UCSD-AML1 (cell line): ENCODE measurements at regions not wholly inside any gene's neighbourhood (a gene's known extent, or its start where the extent isn't known, plus 50 kb on each side); places are given as distances from the start of the nearest gene placed in this dataset.
"Not testable (repeated sequence)": the region's sequence is repeated elsewhere in the genome, so short reads cannot be mapped to it uniquely, and the experiment has no call there.

Source experiments
- DNase-seq: peaks from one replicate; lab custom pipeline; 2025; ENCODE audit not compliant: unreplicated experiment; lab: John Stamatoyannopoulos, UW

DNA sequence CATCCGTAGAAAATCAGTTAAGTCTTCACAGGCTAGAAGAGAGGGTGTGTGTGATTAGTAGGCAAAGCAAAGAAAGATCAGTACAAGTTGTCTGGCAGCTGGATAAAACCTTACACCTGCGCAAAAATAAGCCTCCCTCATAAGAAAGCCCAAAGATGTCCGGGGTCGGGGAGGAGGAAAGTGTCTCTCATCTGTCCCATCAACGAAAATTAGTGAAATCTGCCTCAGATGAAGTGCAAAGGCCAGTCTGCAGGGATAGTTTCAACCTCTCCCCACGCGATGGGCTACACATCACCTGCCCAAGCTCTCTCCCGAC, 333.9 kb downstream of the SRGAP2C start:
- no peak for DNase-seq

DNA sequence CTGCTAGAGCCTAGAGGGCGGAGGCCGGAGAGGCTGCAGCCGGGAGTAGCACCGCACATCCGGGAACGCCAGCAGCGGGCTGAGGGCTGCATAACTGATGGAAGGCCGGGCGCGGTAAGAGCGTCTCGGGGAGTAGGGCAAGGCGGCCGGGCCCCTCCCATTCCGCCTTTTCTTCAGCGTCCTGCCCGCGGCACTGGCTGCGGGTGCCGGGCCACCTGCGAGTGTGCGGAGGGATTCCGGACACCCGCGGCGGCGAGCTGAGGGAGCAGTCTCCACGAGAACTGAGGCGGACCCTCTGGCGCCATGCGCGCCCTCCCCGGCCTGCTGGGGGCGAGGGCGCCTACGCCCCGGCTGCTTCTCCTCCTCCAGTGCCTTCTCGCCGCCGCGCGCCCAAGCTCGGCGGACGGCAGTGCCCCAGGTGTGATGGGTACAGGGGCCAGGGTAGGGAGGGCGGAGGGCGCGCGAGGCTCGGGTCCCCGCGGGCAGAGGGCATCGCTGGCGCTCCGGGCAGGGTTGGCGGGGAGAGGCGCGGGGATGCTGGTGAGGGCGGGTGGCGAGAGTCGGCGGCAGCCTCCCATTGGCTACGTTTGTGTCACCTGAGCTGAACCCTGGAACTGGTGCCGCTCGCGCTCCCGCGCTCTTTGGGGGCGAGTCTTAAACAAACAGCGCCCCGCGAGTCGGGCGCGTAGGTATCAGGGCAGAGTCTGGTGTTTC, 334.4 kb downstream of the SRGAP2C start:
- no peak for DNase-seq

DNA sequence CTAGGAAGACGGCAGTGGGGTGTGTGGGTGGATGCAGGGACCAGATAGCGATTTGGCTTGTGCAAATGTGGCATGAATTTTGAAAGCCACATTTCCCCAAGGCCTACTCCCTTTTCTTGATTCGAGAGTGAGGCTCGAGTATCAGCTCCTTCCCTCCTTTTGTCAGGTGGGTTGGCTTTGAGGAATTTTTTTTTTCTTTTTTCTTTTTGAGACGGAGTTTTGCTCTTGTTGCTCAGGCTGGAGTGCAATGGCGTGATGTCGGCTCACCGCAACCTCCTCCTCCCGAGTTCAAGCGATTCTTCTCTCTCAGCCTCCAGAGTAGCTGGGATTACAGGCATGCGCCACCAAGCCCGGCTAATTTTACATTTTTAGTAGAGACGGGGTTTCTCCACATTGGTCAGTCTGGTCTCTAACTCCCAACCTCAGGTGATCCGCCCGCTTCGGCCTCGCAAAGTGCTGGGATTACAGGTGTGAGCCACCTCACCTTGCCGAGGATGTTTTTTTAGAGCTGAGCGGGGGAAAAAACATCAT, 335.0 kb downstream of the SRGAP2C start:
- DNase-seq, result not testable (repeated sequence)

- no peak for DNase-seq
These were observed 337.4 kb downstream of the SRGAP2C start for GRCh38 chr1:121522061-121522759.

- DNase-seq, result not testable (repeated sequence)
These were observed 338.3 kb downstream of the SRGAP2C start for GRCh38 chr1:121523112-121523511.

- no peak for DNase-seq
These were observed 340.6 kb downstream of the SRGAP2C start for GRCh38 chr1:121525355-121525754.

DNA sequence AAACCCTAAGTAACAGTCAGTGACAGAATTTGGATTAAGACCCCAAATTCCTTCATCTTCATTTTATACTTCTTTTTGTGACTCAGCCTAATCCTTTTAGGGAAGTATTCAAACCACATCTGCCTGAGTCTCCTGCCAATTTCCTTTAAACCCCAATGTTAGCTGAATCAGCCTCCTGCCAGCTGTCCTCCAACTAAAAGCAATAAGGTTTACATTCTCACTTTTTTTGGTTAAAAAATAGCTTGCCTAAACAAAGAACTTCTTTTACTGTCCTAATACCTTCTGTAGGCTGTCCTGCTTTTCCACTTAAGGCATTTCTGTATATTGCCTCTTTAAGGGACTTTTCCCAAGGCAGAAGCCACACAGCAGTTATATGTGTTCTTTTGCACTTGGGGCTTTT, 344.2 kb downstream of the SRGAP2C start:
- DNase-seq, result not testable (repeated sequence)

DNA sequence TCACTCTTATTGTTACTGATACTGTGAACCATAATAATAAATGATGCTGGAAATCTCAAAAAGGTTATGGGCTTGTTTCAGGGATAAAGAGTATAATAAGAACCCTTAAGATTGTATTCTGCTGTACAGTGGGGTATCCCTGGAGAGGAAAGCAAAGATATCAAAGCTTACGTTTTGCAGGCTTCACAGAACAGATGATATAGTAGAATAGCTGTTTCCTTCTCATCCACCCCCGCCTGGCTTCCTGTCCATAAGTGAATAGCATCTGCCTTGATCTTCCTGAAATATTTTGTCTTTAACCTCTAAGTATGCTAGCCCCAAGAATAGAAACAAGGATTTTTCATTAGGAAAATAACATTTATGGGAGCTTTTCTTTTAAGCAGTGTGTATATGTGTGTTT, 345.3 kb downstream of the SRGAP2C start:
- DNase-seq, result not testable (repeated sequence)

- not testable (repeated sequence) for DNase-seq
These were observed 347.0 kb downstream of the SRGAP2C start for GRCh38 chr1:121531747-121532146.

GRCh38 chr1:121538148-121538547, 353.4 kb downstream of the SRGAP2C start:
- not testable (repeated sequence) for DNase-seq

- DNase-seq, result no peak
These were observed 354.3 kb downstream of the SRGAP2C start for GRCh38 chr1:121538943-121539575.

DNA sequence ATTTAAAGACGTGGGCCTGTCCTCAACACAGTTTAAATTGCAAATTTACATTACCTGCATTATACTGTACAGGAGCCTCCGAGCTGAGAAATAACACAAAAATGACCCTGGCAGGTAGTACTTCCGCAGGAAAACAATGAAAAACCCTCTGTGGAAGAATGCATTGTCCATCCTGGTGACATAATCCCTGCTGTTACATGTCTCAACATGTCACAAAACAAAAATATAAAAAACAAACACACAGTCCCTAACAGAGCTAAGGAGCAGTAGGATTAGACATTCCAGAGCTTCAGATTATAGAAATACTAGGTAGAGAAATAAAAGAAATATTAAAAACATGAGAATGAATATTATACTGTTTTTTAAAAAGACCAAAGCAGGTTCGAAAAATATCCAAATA, 359.2 kb downstream of the SRGAP2C start:
- DNase-seq, result not testable (repeated sequence)

GRCh38 chr1:121544500-121544899, 359.7 kb downstream of the SRGAP2C start:
- no peak for DNase-seq

- DNase-seq, result not testable (repeated sequence)
These were observed 361.1 kb downstream of the SRGAP2C start for GRCh38 chr1:121545899-121546298.

GRCh38 chr1:121546830-121547591, 362.2 kb downstream of the SRGAP2C start:
- DNase-seq, result no peak

DNA sequence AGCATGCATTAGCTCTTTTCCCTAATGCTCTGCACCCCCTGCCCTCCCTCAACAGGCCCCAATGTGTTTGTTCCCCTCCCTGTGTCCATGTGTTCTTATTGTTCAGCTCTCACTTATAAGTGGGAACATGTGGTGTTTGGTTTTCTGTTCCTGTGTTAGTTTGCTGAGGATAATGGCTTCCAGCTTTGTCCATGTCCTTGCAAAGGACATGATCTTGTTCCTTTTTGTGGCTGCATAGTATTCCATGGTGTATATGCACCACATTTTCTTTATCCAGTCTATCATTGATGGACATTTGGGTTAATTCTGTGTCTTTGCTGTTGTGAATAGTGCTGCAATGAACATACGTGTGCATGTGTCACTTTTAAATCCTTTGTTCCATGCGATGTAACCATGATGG, 363.0 kb downstream of the SRGAP2C start:
- not testable (repeated sequence) for DNase-seq

DNA sequence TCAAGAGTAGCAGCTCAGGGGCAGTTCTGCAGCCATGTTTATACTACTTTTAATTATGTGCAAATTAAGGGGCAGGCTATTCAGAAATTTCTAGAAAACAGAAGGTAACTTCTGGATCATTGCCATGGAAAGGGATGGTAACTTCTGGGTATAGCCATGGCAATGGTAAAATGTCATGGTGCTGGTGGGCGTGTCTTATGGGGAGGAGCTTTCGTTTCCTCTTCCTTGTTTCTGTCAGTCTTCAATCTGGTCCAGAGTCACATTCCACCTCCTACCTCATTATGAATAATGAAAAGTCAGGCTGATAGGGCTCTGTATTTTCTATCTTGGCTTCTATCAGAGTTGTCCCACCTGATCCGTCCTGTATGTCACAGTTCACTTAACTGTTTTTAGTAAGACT, 366.0 kb downstream of the SRGAP2C start:
- DNase-seq, result not testable (repeated sequence)

- not testable (repeated sequence) for DNase-seq
These were observed 366.7 kb downstream of the SRGAP2C start for GRCh38 chr1:121551491-121551890.

- not testable (repeated sequence) for DNase-seq
These were observed 371.8 kb downstream of the SRGAP2C start for GRCh38 chr1:121556560-121556959.

DNA sequence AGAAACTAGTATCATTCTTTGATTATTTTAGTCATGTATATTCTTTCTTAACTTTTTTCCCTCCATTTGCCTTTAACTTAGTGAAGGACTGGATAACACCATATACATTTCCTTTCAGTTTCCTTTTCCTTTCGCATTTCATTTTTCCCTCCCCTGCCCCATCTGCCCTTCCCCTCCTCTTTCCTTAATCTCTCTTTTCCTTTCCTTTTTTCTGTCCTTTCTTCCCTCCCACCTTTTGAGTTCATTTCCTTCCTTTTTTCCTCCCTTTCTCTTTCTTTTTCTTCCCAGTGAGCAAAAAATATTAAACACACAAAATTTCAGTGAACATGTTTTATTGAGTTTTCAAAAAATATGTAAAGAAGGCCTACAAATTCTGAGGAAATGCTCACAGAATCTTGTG, 373.3 kb downstream of the SRGAP2C start:
- DNase-seq, result not testable (repeated sequence)

DNA sequence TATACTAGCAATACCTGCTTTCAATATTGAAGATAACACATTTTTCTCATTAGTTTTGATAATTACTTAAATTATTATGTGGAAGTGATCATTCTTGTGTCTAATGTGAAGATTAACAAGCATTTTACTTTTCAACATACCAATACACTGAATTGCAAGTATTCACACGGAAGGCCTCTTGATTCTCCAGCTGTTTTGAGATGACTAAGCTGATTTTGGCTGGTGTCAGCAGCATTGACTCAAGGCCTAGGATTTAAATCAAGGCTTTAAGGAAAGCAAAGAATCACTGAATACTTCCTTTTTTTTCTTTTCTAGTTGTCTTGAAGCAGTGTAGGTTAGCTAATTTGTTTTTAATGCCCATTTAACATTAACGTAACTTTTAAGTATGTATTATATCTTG, 373.7 kb downstream of the SRGAP2C start:
- no peak for DNase-seq
